A673 (cell line): ENCODE measurements at regions not wholly inside any gene's neighbourhood (a gene's known extent, or its start where the extent isn't known, plus 50 kb on each side); places are given as distances from the start of the nearest gene placed in this dataset.
"Not testable (repeated sequence)": the region's sequence is repeated elsewhere in the genome, so short reads cannot be mapped to it uniquely, and the experiment has no call there.

Experiments used
- BruUV-seq: library from RNA; stranded (reverse); fragments of 400-500 nt; replicated peaks from 2 replicates; lab custom pipeline; 2021; lab: Mats Ljungman, UMichigan
- CTCF ChIA-PET: fragments of 300-600 bp; sonication (Branson Sonifier 250); formaldehyde crosslinking; loops from one replicate; lab custom pipeline; 2022; ENCODE audit warnings: antibody characterized with exemption; lab: Charles Lee
- POLR2A ChIA-PET: fragments of 300-600 bp; sonication (Branson Sonifier 250); formaldehyde crosslinking; loops from one replicate; lab custom pipeline; 2022; ENCODE audit warnings: antibody characterized with exemption; ENCODE audit not compliant: low non-redundant PET; lab: Charles Lee
- DNase-seq: peaks from one replicate; pipeline ENCODE4 v3.0.0-alpha.2; 2015; ENCODE audit warnings: low spot score
- H3K27ac ChIP-seq: fragments of 200-600 bp; sonication (generic); 2 replicates; pipeline ENCODE4 v1.5.1; 2016; ENCODE audit warnings: mixed run types, low read depth, mild to moderate bottlenecking, mixed read lengths, antibody characterized with exemption, low read length; ENCODE audit not compliant: poor library complexity, severe bottlenecking
- H3K27me3 ChIP-seq: fragments of 200-600 bp; sonication (generic); replicated peaks from 2 replicates; pipeline ENCODE4 v1.6.1; 2017; ENCODE audit warnings: mixed run types, low read depth, mild to moderate bottlenecking, mixed read lengths, antibody characterized with exemption, low read length; ENCODE audit not compliant: insufficient read depth, poor library complexity
- H3K36me3 ChIP-seq: fragments of 200-600 bp; sonication (generic); 2 replicates; pipeline ENCODE4 v1.6.1; 2016; ENCODE audit warnings: mixed run types, mild to moderate bottlenecking, mixed read lengths, antibody characterized with exemption, low read length; ENCODE audit not compliant: insufficient read depth, poor library complexity, severe bottlenecking
- H3K4me1 ChIP-seq: fragments of 200-600 bp; sonication (generic); 2 replicates; pipeline ENCODE4 v1.6.1; 2017; ENCODE audit warnings: mixed run types, mild to moderate bottlenecking, mixed read lengths, antibody characterized with exemption, low read length; ENCODE audit not compliant: insufficient read depth, poor library complexity, severe bottlenecking
- H3K4me3 ChIP-seq: fragments of 200-600 bp; sonication (generic); 2 replicates; pipeline ENCODE4 v1.5.1; 2016; ENCODE audit warnings: low read depth, mixed run types, mild to moderate bottlenecking, mixed read lengths, low read length; ENCODE audit not compliant: poor library complexity, severe bottlenecking
- H3K9me3 ChIP-seq: fragments of 200-600 bp; sonication (generic); 2 replicates; pipeline ENCODE4 v1.6.1; 2016; ENCODE audit warnings: mixed run types, low read depth, mild to moderate bottlenecking, mixed read lengths, antibody characterized with exemption, low read length; ENCODE audit not compliant: poor library complexity, severe bottlenecking
- EZH2 ChIP-seq: fragments of 200-600 bp; sonication (generic); IDR thresholded peaks from 2 replicates; pipeline ENCODE4 v1.6.1; 2017; ENCODE audit warnings: borderline replicate concordance, low read depth, mild to moderate bottlenecking, mixed read lengths, antibody characterized with exemption, low read length; ENCODE audit not compliant: poor library complexity, severe bottlenecking
- intact Hi-C: fragments of 100-400 bp; cut with micrococcal nuclease; formaldehyde crosslinking; loops from one replicate; pipeline ENCODE4 v1.10.0; 2022; ENCODE audit not compliant: unreplicated experiment
- TF ChIP-seq, protein P1 (sequence below): fragments of 300-800, 200-600 bp; sonication (generic); conservative IDR thresholded peaks from 2 replicates; pipeline ENCODE4 v1.5.1; 2017; ENCODE audit warnings: low read depth, mild to moderate bottlenecking, antibody characterized with exemption, low read length, moderate library complexity, mixed read lengths

DNA sequence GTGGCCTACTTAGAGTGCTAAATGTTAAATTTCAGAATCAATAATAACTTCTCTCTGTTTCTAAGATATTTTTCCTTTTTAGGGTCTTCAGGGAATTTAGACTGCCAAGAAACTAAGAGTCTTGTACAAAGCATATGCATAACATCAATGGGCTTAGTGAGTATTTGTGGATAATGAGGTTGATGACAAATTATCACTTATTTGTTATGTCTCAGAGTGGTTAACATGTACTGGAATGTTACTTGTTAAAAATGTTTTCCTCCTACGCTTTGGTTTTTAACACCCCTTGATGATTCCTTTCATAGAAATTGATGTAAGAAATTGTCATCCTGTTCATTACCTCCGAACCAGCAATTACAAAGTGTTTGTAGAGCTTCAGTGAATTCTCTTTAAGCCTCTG lies 144.3 kb downstream of the MRPS30 start:
- Histone ChIP-seq H3K27ac (no peak overlapping the region), H3K4me3 (no peak overlapping the region), H3K36me3 (no peaks in the 10 kb centered on the region), H3K4me1 (no peaks in the 10 kb centered on the region), H3K27me3 (no peaks in the 10 kb centered on the region), H3K9me3 (no peaks in the 10 kb centered on the region)
- intact Hi-C loops = loop anchor here (2.0 kb wide), 1 partner anchor 568 kb away; no protein-coding TSS in a partner anchor
- no TSS peak for BruUV-seq
- no peak for TF ChIP-seq EZH2
- TF ChIP-seq, protein P1, sequence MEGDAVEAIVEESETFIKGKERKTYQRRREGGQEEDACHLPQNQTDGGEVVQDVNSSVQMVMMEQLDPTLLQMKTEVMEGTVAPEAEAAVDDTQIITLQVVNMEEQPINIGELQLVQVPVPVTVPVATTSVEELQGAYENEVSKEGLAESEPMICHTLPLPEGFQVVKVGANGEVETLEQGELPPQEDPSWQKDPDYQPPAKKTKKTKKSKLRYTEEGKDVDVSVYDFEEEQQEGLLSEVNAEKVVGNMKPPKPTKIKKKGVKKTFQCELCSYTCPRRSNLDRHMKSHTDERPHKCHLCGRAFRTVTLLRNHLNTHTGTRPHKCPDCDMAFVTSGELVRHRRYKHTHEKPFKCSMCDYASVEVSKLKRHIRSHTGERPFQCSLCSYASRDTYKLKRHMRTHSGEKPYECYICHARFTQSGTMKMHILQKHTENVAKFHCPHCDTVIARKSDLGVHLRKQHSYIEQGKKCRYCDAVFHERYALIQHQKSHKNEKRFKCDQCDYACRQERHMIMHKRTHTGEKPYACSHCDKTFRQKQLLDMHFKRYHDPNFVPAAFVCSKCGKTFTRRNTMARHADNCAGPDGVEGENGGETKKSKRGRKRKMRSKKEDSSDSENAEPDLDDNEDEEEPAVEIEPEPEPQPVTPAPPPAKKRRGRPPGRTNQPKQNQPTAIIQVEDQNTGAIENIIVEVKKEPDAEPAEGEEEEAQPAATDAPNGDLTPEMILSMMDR = no peak
- DNase-seq = no peak
- POLR2A ChIA-PET = interaction anchor here (0.6 kb wide), 1 partner anchor 46 kb away, joined by 3 read pairs; no protein-coding TSS in a partner anchor
- CTCF ChIA-PET = interaction anchor here (0.5 to 0.6 kb wide), 2 partner anchors 568 to 820 kb away, joined by 3 read pairs; no protein-coding TSS in a partner anchor

DNA sequence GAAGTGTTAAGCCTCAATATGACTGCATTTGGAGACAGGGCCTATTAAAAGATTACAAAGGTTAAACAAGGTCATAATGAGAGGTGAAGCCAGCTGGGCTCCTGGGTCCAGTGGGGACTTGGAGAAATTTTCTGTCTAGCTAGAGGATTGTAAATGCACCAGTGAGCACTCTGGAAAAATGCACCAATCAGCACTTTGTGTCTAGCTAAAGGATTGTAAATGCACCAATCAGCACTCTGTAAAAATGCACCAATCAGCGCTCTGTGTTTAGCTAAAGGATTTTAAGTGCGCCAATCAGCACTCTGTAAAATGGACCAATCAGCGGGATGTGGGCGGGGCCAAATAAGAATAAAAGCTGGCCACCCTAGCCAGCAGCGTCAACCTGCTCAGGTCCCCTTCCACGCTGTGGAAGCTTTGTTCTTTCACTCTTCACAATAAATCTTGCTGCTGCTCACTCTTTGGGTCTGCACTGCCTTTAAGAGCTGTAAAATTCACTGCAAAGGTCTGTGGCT lies 150.3 kb downstream of the MRPS30 start:
- POLR2A ChIA-PET, H3K36me3 ChIP-seq, DNase-seq, H3K27ac ChIP-seq, H3K4me3 ChIP-seq, CTCF ChIA-PET, intact Hi-C loops, H3K9me3 ChIP-seq, BruUV-seq, H3K4me1 ChIP-seq, H3K27me3 ChIP-seq: not testable (repeated sequence)

DNA sequence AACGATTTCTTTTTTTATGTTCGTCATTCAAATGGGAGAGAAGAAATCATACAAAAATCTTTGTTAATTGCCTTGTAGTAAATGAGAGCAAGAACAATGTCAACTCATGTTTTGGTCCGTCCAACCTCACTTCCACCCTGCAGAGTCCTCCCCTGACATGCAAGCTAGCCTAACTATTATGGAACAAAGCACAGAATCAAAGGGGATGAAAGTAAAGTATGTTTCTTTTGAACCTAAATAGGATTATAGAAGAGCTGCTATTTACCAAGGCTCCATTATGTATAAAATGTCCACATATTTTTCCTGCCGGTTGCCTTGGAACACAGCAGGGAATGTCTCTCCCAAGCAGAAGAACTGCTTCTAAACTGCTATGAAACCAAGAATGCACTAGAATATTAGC lies 161.1 kb downstream of the MRPS30 start:
- BruUV-seq = no TSS peak
- peak; percentile 3 for DNase-seq
- CTCF ChIA-PET = no interaction called here
- Histone ChIP-seq H3K4me1 (no peaks in the 10 kb centered on the region), H3K27ac (no peak overlapping the region), H3K36me3 (no peaks in the 10 kb centered on the region), H3K27me3 (no peaks in the 10 kb centered on the region), H3K9me3 (no peaks in the 10 kb centered on the region), H3K4me3 (no peak overlapping the region)
- intact Hi-C loops = no loop called here
- POLR2A ChIA-PET = no interaction called here
- TF ChIP-seq, protein P1 = no peak
- no peak for TF ChIP-seq EZH2

DNA sequence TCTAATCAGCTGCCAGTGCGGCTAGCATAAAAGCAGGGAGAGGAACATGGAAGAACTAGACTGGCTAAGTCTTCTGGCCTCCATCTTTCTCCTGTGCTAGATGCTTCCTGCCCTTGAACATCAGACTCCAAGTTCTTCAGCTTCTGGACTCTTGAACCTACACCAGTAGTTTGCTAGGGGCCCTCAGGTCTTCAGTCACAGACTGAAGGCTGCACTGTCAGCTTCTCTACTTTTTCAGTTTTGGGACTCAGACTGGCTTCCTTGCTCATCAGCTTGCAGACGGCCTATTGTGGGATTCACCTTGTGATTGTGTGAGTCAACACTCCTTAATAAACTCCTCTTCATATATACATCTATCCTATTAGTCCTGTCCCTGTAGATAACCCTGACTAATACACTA lies 162.2 kb downstream of the MRPS30 start:
- intact Hi-C loops, H3K4me3 ChIP-seq, H3K36me3 ChIP-seq, H3K4me1 ChIP-seq, H3K9me3 ChIP-seq, DNase-seq, BruUV-seq, H3K27ac ChIP-seq, H3K27me3 ChIP-seq, CTCF ChIA-PET, POLR2A ChIA-PET: not testable (repeated sequence)
